GM12878 (cell line): ENCODE measurements at regions not wholly inside any gene's neighbourhood (a gene's known extent, or its start where the extent isn't known, plus 50 kb on each side); places are given as distances from the start of the nearest gene placed in this dataset.

Experiments
- ATAC-seq: fragments of 200-7000 bp; cut with Tn5 transposase; 3 replicates; pipeline ENCODE4 v1.9.1; 2020; ENCODE audit warnings: mild to moderate bottlenecking, moderate library complexity
- BruUV-seq: library from RNA; stranded (reverse); fragments of 400-500 nt; replicated peaks from 2 replicates; lab custom pipeline; 2021; lab: Mats Ljungman, UMichigan
- CTCF ChIA-PET: fragments of 300-600 bp; sonication (Branson Sonifier 250); formaldehyde crosslinking; extraction: SDS; loops from one replicate; lab custom pipeline; 2021; ENCODE audit warnings: inconsistent platforms; lab: Yijun Ruan, JAX
- POLR2A ChIA-PET: fragments of 350-600 bp; formaldehyde crosslinking; extraction: SDS; loops from one replicate; lab custom pipeline; 2021; ENCODE audit warnings: inconsistent platforms; lab: Charles Lee
- RAD21 ChIA-PET: fragments of 300-600 bp; sonication (Branson Sonifier 250); formaldehyde crosslinking; loops from one replicate; lab custom pipeline; 2023; ENCODE audit warnings: antibody characterized with exemption; ENCODE audit not compliant: unreplicated experiment; lab: Charles Lee
- SMC1A ChIA-PET: fragments of 300-600 bp; sonication (Branson Sonifier 250); formaldehyde crosslinking; loops from one replicate; lab custom pipeline; 2023; ENCODE audit not compliant: unreplicated experiment, uncharacterized antibody; lab: Charles Lee
- DNase-seq: peaks from one replicate; pipeline ENCODE4 v3.0.0-alpha.2; 2011; ENCODE audit warnings: low read depth, low spot score
- FAIRE-seq: peaks from 3 replicates; lab custom pipeline; 2011; peaks lifted over from hg19 to GRCh38; lab: Jason Lieb, UNC
- H2AFZ ChIP-seq: 2 replicates; pipeline ENCODE4 v1.6.0; 2011; ENCODE audit warnings: low read depth, low read length, control low read depth; ENCODE audit not compliant: control insufficient read depth
- H3K27ac ChIP-seq: 2 replicates; pipeline ENCODE4 v1.5.1; 2011; ENCODE audit warnings: control low read depth; ENCODE audit not compliant: control insufficient read depth, insufficient read depth
- H3K27me3 ChIP-seq, 2 experiments: replicated peaks in 1 of 2; 2 replicates each; pipeline versions ENCODE4 v1.6.0 to v1.6.1; 2011; ENCODE audit warnings: low read length in 1 of 2; ENCODE audit not compliant: control insufficient read depth in 2 of 2, insufficient read depth in 2 of 2
- H3K36me3 ChIP-seq, 2 experiments: 2 replicates each; pipeline ENCODE4 v1.5.1; 2011; ENCODE audit warnings: low read length in 1 of 2; ENCODE audit not compliant: control insufficient read depth in 2 of 2, insufficient read depth in 2 of 2
- H3K4me1 ChIP-seq: 2 replicates; pipeline ENCODE4 v1.6.1; 2011; ENCODE audit warnings: mild to moderate bottlenecking, low read length, moderate library complexity, mixed read lengths; ENCODE audit not compliant: control insufficient read depth, insufficient read depth
- H3K4me2 ChIP-seq: 2 replicates; pipeline ENCODE4 v1.6.0; 2011; ENCODE audit warnings: control low read depth; ENCODE audit not compliant: control insufficient read depth, insufficient read depth
- H3K4me3 ChIP-seq: fragments of 200-600 bp; sonication (generic); 2 replicates; pipeline ENCODE4 v1.5.1; 2016
- H3K79me2 ChIP-seq: 2 replicates; pipeline ENCODE4 v1.6.0; 2011; ENCODE audit warnings: low read length; ENCODE audit not compliant: control insufficient read depth, insufficient read depth
- H3K9ac ChIP-seq: 2 replicates; pipeline ENCODE4 v1.8.0; 2011; ENCODE audit warnings: low read length, control low read depth, mixed read lengths; ENCODE audit not compliant: control insufficient read depth, insufficient read depth
- H3K9me3 ChIP-seq: replicated peaks from 3 replicates; pipeline ENCODE4 v1.5.1; 2011; ENCODE audit warnings: mild to moderate bottlenecking, low read length; ENCODE audit not compliant: control insufficient read depth, insufficient read depth
- H4K20me1 ChIP-seq: 2 replicates; pipeline ENCODE4 v1.6.0; 2011; ENCODE audit not compliant: control insufficient read depth, insufficient read depth
- NR2F1 ChIP-seq: fragments of 450-650 bp; conservative IDR thresholded peaks from 2 replicates; pipeline ENCODE4 v1.6.1; 2017; ENCODE audit warnings: mild to moderate bottlenecking
- ZNF384 ChIP-seq: IDR thresholded peaks from 2 replicates; pipeline ENCODE4 v1.6.1; 2012; ENCODE audit warnings: low read depth, mild to moderate bottlenecking, low read length, improper control_type of control experiment, borderline replicate concordance
- WGBS: methylation state at CpG from one replicate; pipeline ENCODE4 v1.1.6; 2016; ENCODE audit warnings: low lambda C conversion rate; ENCODE audit not compliant: insufficient replicate concordance, insufficient coverage; ENCODE audit errors: missing lambda C conversion rate; 5-methylcytosine and 5-hydroxymethylcytosine counted together
- in situ Hi-C: fragments of 300-500 bp; cut with MboI; formaldehyde crosslinking; loops from 9 replicates; pipeline ENCODE4 v1.14.3; 2018; ENCODE audit warnings: mixed read lengths
- intact Hi-C: fragments of 100-400 bp; cut with micrococcal nuclease; formaldehyde crosslinking; loops from one replicate; pipeline ENCODE4 v1.14.2; 2022; ENCODE audit not compliant: unreplicated experiment
- TF ChIP-seq, protein P1 (sequence below): fragments of 450-650 bp; IDR thresholded peaks from 2 replicates; pipeline ENCODE4 v1.6.1; 2016; ENCODE audit warnings: mild to moderate bottlenecking, moderate library complexity, borderline replicate concordance

DNA sequence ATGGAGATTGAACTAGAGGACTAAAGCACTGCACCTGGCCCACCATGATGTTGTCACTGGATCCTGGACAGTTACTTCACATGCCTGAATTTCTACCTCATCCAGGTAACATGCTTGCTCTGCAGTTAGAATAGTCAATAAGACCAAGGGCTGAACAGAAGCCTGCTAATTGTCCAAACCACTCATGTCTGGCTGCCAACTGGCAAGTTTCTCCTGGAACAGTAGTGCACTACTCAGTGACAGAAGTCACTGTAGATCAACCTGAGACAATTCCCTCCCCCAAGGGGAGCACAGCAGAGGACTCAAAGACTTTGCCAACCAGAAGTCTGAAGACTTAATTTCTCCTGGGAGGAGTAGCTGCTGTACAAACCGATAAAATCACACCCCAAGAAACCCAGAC, 454.6 kb upstream of the MARCKS start:
- FAIRE-seq, result no peak
- ChIA-PET SMC1A (no interaction called here), CTCF (no interaction called here)

More for the DNA sequence above, 454.6 kb upstream of the MARCKS start:
- Histone ChIP-seq H3K4me2 (no peak overlapping the region), H3K4me3 (no peak overlapping the region), H3K27me3 (no peaks in the 10 kb centered on the region), H3K79me2 (no peaks in the 10 kb centered on the region), H3K27ac (no peak overlapping the region)
- no TSS peak for BruUV-seq
- DNase-seq, result no peak
- intact Hi-C loops, result no loop called here
- RAD21 ChIA-PET, result no interaction called here
- TF ChIP-seq, protein P1, sequence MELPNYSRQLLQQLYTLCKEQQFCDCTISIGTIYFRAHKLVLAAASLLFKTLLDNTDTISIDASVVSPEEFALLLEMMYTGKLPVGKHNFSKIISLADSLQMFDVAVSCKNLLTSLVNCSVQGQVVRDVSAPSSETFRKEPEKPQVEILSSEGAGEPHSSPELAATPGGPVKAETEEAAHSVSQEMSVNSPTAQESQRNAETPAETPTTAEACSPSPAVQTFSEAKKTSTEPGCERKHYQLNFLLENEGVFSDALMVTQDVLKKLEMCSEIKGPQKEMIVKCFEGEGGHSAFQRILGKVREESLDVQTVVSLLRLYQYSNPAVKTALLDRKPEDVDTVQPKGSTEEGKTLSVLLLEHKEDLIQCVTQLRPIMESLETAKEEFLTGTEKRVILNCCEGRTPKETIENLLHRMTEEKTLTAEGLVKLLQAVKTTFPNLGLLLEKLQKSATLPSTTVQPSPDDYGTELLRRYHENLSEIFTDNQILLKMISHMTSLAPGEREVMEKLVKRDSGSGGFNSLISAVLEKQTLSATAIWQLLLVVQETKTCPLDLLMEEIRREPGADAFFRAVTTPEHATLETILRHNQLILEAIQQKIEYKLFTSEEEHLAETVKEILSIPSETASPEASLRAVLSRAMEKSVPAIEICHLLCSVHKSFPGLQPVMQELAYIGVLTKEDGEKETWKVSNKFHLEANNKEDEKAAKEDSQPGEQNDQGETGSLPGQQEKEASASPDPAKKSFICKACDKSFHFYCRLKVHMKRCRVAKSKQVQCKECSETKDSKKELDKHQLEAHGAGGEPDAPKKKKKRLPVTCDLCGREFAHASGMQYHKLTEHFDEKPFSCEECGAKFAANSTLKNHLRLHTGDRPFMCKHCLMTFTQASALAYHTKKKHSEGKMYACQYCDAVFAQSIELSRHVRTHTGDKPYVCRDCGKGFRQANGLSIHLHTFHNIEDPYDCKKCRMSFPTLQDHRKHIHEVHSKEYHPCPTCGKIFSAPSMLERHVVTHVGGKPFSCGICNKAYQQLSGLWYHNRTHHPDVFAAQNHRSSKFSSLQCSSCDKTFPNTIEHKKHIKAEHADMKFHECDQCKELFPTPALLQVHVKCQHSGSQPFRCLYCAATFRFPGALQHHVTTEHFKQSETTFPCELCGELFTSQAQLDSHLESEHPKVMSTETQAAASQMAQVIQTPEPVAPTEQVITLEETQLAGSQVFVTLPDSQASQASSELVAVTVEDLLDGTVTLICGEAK, result no peak
- TF ChIP-seq ZNF384, result no peak
- TF ChIP-seq NR2F1, result no peak
- TF ChIP-seq, all 136 proteins: peak for 0
- Histone ChIP-seq H3K4me1 (no peaks in the 10 kb centered on the region), H3K36me3 (no peaks in the 10 kb centered on the region), H2AFZ (no peak overlapping the region), H3K9me3 (no peaks in the 10 kb centered on the region), H3K9ac (no peak overlapping the region), H4K20me1 (no peaks in the 10 kb centered on the region)
- POLR2A ChIA-PET, result no interaction called here
- WGBS, result 100% methylated on average over 1 of the region's 1 CpG
- ATAC-seq, result no peak
- in situ Hi-C loops, result no loop called here
